ENCODE measurements at regions not wholly inside any gene's neighbourhood (a gene's known extent, or its start where the extent isn't known, plus 50 kb on each side); places are given as distances from the start of the nearest gene placed in this dataset.

- TF ChIP-seq CHCHD3 (CRISPR knock-in tag; IDR thresholded peaks at IDR 0.05) (no peak), NR2F6 (CRISPR knock-in tag; IDR thresholded peaks at IDR 0.05) (no peak), ELF1 (tag; IDR thresholded peaks at IDR 0.05) (no peak), GABPB2 (CRISPR knock-in tag; conservative IDR thresholded peaks at IDR 0.05) (no peak), XRCC3 (IDR thresholded peaks at IDR 0.05) (no peak), SIX5 (IDR thresholded peaks at IDR 0.05; ENCODE audit: borderline replicate concordance in 1 of 2, insufficient read depth in 1 of 2, low read depth in 1 of 2, low read length in 2 of 2) (no peak), MCM7 (IDR thresholded peaks at IDR 0.05) (no peak), ETV5 (CRISPR knock-in tag; IDR thresholded peaks at IDR 0.05; ENCODE audit: low read depth) (no peak), THRAP3 (IDR thresholded peaks at IDR 0.05; ENCODE audit: borderline replicate concordance) (no peak), ZNF277 (CRISPR knock-in tag; IDR thresholded peaks at IDR 0.05; ENCODE audit: borderline replicate concordance) (no peak), ZNF232 (CRISPR knock-in tag; IDR thresholded peaks at IDR 0.05) (no peak), RBM22 (IDR thresholded peaks at IDR 0.05; ENCODE audit: low read depth, low read length, poor library complexity, severe bottlenecking) (no peak), ZNF551 (CRISPR knock-in tag; IDR thresholded peaks at IDR 0.05) (no peak), E4F1 (CRISPR knock-in tag; IDR thresholded peaks at IDR 0.05; ENCODE audit: borderline replicate concordance) (no peak), HDAC6 (IDR thresholded peaks at IDR 0.05; ENCODE audit: low read depth, low read length) (no peak), NUFIP1 (IDR thresholded peaks at IDR 0.05; ENCODE audit: partially characterized antibody) (no peak), ZBTB43 (CRISPR knock-in tag; IDR thresholded peaks at IDR 0.05) (no peak), AFF1 (IDR thresholded peaks at IDR 0.05; ENCODE audit: low read depth in 1 of 2, partially characterized antibody in 2 of 2) (no peak), ELF4 (CRISPR knock-in tag; IDR thresholded peaks at IDR 0.05) (no peak), TAL1 (IDR thresholded peaks at IDR 0.05) (no peak), HDGF (IDR thresholded peaks at IDR 0.05) (no peak), RBM17 (IDR thresholded peaks at IDR 0.05; ENCODE audit: borderline replicate concordance, low read depth, low read length) (no peak)
Observed at GRCh38 chr15:79179108-79179561, 88.6 kb upstream of the RASGRF1 start (continued).
